HG03280 (cell line): ENCODE measurements at regions not wholly inside any gene's neighbourhood (a gene's known extent, or its start where the extent isn't known, plus 50 kb on each side); places are given as distances from the start of the nearest gene placed in this dataset.

Experiments used
- ATAC-seq: cut with Tn5 transposase; IDR thresholded peaks from one replicate; pipeline ENCODE4 v1.9.1; 2021; ENCODE audit warnings: mild to moderate bottlenecking, moderate library complexity; ENCODE audit not compliant: unreplicated experiment

GRCh38 chr10:43964486-43964885 is 315.8 kb upstream of the ZNF32 start:
- no peak for ATAC-seq

DNA sequence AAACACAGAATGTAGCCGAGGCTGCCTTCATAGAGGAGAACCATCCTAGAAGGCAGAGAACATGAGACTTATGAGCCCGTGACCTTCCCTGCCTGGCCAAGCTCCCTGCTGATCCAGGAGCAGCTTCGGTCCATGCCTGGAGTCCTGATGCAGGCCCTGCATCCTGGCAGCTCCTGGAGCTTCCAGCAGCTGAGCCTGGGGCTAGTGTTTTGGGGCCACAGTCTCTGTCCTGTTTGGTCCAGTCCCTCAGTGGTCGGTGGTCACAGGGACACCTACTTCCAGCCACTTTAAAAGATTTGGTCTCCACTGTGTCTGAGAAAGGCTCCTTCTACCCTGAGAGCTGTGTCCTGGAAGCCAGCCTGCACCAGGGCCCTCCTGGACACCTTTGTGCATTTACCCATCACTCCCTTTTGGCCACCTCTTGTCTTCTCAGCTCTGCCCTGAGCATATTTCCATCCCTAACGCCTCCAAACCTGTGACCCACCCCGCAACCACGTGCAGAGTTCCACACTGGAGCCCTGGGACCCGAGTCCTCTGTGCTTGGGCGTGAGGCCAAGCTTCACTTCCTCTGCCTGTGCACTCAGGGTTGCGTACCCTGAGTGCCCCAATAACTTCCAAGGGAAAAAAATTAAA is 315.2 kb upstream of the ZNF32 start:
- ATAC-seq = no peak

GRCh38 chr10:43963379-43963778 is 314.7 kb upstream of the ZNF32 start:
- no peak for ATAC-seq

GRCh38 chr10:43962346-43963191 is 313.9 kb upstream of the ZNF32 start:
- ATAC-seq = no peak

GRCh38 chr10:43961523-43962345 is 313.1 kb upstream of the ZNF32 start:
- ATAC-seq = no peak

GRCh38 chr10:43960981-43961380 is 312.3 kb upstream of the ZNF32 start:
- ATAC-seq = no peak

DNA sequence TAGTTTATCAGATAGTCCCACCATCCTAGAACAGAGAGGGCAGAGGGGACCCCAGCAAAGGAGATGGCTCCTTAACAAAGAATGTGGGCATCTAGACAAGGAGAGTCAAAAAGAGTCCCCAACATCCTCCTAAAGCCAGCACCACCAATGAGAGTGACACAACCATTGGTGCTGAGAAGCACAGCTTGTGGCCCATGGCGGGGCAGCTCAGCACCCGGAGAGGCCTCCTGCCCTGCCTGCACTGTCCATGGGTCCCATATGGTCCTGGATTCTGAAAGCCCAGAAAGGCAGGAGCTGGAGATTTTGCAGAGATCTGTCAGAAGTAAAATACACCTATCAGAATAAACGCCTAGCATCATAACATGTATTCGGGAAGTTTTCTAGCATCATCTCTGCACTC is 311.8 kb upstream of the ZNF32 start:
- no peak for ATAC-seq

GRCh38 chr10:43960135-43960415 is 311.4 kb upstream of the ZNF32 start:
- no peak for ATAC-seq

DNA sequence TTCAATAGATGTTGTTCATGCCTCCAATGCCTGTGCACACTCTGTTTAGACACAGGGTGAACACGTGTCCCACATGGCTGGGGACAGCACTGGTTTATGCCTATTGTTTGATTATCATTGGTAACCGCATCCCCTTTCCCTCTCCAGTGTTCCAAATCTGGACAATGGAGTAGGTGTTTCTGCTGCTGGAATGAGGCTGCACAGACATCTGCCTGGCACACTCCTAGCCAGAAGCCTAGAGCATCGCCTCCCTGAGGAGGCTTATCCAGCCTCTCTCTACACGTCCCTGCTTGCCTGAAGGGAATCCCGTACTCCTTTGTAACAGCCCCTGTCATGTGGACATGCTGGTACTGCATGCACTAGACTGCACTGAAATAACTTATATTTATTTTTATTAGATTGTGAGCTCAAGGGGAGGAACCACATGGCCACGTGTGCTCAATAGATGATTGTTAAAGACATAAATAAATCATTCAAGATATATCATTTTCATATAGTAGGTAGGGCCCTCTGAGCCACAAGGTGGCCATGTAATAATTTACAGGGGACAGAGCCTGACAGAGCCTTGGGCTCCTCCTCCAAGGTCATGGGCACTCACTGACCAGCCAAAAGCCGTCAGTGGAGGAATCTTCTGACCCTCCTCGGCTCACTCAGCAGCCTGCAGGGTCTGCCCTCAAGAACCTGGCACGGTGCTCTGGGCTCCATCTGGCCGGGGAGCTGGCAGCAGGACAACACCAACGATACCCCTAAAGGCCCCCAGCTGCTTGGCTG is 310.9 kb upstream of the ZNF32 start:
- no peak for ATAC-seq

DNA sequence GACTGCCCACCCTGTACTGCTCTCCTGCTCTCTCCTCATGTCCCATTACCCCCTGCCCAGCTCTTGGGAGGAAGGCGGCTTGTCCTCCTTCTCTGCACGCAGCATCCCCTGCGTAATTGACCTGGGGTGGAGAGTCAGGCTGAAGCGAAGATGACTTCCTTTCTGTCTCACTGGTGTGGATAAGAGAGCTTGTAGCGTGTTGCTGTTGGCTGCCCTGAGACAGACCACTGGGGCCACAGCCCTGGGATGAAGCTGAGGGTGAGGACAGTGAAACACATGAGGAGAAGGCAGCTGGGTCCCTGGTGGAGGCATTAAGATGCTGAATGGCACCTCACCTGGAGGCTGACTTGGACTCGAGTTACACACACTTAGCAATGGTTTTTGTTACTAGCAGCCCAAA is 310.3 kb upstream of the ZNF32 start:
- no peak for ATAC-seq

DNA sequence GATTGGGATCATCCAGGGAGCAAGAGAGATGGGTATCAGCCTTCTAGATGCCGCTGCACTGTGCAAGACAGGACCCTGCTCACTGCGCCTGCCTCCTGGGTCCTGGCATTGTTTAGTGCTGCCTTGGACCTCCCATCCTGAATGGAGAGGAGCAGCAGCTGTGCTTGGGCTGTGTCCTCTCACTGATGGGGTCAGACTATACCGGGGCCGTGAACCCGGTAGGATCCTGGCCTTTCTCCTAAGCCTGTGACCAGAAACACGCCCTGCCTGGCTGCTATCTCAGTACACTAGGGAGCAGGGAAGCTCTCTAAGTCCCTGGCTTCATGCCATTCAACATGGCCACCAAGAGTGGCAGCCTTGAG is 309.4 kb upstream of the ZNF32 start:
- ATAC-seq = no peak

DNA sequence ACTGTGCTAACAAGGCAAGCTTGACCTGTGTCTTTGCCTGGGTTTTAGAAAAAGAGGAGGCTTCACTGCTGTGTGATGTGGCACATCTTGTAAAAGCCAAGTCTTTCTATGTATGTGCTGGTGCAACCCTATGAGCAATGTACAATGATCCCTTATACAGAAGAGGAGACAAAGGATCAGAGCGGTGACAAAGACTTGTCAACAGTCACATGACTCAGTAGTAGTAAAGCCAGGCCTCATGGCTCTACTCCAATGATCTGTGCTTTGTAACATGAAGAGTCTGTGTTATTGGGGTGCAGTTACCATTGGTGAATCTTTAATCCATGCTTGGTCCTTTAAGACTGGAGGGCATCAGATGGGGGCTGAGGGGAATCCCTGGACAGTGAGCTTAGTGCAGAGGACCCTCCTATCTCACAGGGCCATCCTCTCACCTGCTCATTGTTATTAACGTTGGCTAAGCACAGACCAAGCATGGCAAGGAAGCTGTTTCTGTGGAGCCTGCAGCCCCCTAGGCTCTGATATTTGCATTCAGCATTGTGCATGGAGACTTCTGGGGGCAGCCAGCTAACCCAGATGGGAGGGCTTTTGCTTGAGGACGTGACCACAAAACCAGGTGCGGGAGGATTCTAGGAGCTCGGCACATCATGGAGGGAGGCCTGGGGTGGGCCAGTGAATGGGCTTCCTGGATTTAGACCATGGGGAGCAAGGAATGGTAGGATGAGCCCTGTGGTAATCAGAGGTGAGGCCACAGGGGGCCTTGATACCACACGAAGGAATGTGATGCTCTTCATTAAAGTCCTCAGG is 308.8 kb upstream of the ZNF32 start:
- ATAC-seq = no peak

GRCh38 chr10:43955978-43956377 is 307.3 kb upstream of the ZNF32 start:
- ATAC-seq = no peak

DNA sequence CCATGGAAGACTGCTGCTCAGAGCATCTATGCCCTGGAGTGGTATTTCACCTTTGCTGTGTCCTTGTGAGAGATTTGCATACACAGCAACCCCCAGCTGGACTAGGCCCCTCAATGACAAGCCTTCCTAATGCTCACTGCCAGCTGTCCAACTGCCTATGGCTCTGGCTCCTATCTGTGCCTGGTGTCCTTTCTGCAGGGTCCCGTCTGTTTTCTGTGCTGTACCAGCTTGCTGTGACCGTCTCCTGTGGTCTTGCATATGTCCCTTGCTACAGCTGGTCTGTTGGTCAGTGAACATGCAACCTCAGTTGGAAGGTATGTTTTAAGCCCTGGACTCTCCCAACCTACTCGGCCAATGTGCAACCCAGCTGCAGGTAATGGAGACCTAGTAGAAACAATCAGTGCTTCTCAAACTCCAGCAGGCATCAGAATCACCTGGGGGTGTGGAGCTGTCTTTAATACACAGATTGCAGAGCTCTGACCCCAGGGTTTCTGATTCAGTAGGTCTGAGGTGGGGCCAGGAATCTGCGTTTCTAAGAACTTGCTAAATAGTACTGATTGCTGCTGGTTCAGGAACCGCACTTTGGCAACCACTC is 306.4 kb upstream of the ZNF32 start:
- no peak for ATAC-seq

GRCh38 chr10:43953672-43954071 is 305.0 kb upstream of the ZNF32 start:
- ATAC-seq = no peak

DNA sequence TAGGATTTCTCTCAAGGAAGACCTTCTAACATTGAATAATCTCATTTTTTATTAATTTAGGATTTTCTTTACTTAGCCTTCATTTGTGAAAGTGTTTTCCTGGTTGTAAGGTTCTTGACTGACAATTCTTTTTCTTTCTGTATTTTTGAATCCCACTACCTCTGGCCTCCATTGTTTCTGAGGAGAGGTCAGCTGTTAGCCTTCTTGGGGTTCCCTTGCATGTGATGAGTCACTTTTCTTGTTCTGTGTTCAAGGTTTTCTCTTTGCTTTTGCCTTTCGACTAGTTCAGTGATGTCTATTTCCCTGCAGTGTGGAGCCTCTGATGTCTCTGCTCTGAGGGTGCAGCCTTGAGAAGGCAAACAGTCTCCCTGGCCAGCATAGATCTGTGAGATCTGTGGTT is 304.1 kb upstream of the ZNF32 start:
- no peak for ATAC-seq

- no peak for ATAC-seq
These were observed 300.7 kb upstream of the ZNF32 start for GRCh38 chr10:43949351-43949750.

DNA sequence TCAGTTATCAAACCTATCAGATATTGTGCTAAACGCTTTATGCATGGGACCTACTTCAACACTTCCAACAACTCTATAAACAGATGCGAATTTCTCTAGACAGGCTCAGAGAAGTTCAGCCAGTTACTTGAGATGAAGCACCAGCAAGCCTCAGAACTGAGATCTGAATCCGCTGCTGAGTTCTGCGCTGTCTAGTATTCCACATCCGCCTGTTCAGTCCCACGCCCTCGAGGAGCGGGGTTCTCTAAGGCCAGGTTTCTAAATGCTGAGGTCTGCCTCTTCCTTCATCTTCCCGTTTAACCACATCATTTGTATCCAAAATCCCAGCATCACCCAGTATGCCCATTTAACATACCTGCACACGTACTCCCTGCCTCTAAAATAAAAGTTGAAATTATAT is 297.8 kb upstream of the ZNF32 start:
- no peak for ATAC-seq

- ATAC-seq = no peak
These were observed 297.2 kb upstream of the ZNF32 start for GRCh38 chr10:43945908-43946307.

DNA sequence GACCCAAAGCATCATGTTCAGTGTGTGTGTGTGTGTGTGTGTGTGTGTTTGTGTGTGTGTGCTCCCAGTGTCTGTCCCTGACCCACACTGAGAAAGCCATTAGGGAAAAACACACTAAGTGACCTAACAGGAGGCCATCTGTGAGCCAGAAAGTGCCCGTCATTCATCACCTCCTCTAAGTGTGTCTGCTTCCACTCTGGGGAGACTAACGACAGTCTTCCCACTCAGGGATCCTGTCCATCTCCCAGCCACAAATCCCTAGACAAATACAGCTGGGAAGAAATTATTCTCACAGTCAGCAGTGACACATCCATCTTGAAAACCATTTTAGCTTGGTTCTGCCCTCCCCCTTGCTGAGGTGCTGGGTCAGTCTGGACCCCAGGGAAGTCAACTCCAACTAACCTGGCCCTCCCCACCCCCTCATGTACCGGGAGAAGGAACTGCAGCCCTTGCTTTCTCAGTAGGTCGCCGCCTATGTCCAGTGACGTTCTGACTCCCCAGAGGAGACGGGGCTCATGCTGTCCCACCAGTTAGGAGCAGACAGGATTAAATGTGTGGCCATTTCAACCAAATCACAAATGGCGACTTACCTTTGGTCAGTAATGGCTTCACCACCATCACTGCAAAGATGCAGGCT is 296.5 kb upstream of the ZNF32 start:
- no peak for ATAC-seq
